Stimulated activated CD8-positive, alpha-beta memory T cell treated with anti-CD3 and anti-CD28 coated beads, Interleukin-7, amount 100 ng/mL, for 48 hours (primary cell): ENCODE measurements at regions not wholly inside any gene's neighbourhood (a gene's known extent, or its start where the extent isn't known, plus 50 kb on each side); places are given as distances from the start of the nearest gene placed in this dataset.
"Not testable (repeated sequence)": the region's sequence is repeated elsewhere in the genome, so short reads cannot be mapped to it uniquely, and the experiment has no call there.

Experiments used
- DNase-seq, 2 donors: peaks; one replicate each; pipeline ENCODE4 v3.0.0-alpha.2; 2020; ENCODE audit warnings: low read depth in 1 of 2; ENCODE audit errors: extremely low read depth in 1 of 2

DNA sequence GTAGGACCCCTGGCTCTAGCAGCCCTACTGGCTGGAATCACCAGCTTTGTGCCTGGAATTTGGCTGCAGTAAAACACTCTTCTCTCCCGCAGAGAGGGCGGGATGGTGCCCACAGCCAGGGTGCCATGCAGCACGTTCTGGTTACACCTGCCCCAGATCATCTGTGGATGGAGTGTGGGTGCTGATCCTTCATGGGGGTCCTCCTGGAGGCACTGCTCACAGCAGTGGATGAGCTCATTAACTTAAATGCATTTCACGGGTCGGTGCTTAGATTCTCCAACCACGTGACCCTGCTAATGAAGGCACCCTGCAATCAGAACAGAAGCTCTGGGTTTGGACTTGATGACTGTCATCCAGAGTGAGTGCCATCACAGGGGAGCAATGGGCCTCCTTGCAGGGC, 138.6 kb upstream of the AFDN start:
- DNase-seq, result no peak

GRCh38 chr6:167689278-167689677, 137.4 kb upstream of the AFDN start:
- DNase-seq, result no peak

- no peak for DNase-seq
Observed at GRCh38 chr6:167689751-167690150, 137.0 kb upstream of the AFDN start.

DNA sequence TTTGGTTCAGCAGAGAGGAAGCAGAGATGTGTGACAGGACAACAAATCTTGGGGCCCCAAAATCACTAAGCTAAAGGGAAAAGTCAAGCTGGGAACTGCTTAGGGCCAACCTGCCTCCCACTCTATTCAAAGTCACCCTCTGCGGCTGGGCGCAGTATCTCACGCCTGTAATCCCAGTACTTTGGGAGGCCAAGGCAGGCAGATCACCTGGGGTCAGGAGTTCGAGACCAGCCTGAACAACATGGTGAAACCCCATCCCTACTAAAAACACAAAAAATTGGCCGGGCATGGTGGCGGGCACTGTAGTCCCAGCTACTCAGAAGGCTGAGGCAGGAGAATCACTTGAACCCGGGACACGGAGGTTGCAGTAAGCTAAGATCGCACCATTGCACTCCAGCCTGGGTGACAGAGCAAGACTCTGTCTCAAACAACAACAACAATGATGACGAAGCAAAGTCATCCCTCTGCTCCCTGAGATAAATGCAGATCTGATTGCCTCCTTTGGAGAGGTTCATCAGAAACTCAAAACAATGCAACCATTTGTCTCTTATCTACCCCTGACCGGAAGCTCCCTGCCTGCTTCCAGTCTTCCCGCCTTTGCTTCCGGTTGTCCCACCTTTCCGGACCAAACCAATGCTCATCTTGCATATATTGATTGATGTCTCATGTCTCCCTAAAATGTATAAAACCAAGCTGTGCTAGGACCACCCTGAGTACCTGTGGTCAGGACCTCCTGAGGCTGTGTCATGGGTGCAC, 136.4 kb upstream of the AFDN start:
- not testable (repeated sequence) for DNase-seq

DNA sequence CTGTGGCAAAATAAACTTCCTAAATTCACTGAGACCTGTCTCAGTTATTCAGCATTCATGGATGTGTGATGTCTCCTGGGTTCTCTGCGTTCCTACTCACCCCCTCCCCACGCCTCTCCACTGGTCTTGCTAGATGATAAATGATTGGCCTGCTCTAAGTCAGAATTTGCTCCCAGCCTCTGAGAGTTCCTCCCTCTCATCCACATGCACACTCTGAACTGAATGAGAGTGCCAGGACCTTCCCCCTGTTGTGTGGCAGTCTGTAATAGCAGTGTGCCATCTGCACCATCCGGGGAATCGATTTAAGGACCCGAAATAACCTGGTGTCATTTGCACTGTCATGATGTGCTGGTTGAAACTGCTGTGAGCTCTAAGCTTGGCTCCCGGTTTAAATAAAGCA, 135.8 kb upstream of the AFDN start:
- no peak for DNase-seq

GRCh38 chr6:167691533-167692312, 135.0 kb upstream of the AFDN start:
- DNase-seq, result no peak

GRCh38 chr6:167693478-167693877, 133.2 kb upstream of the AFDN start:
- DNase-seq, result not testable (repeated sequence)

DNA sequence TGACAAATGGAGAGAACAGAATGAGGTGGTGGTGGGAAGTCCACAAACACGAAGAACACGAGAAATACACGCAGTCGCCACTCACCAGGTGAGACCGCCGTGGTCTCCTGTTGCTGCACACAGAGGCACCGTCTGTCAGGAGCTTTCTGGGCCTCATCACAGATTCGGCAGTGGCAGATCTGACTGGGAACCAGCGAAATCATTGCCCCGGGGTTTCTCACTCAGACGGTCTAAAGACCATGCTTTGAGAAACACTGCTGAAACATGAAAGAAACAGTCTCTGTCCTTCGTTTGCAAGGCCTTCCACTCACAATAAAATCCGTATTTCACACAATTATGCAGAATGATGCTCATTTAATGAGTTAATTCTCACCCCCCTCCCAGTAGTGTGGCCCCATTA, 130.9 kb upstream of the AFDN start:
- DNase-seq, result no peak

GRCh38 chr6:167696296-167696695, 130.4 kb upstream of the AFDN start:
- DNase-seq, result no peak

GRCh38 chr6:167697316-167697715, 129.4 kb upstream of the AFDN start:
- no peak for DNase-seq

DNA sequence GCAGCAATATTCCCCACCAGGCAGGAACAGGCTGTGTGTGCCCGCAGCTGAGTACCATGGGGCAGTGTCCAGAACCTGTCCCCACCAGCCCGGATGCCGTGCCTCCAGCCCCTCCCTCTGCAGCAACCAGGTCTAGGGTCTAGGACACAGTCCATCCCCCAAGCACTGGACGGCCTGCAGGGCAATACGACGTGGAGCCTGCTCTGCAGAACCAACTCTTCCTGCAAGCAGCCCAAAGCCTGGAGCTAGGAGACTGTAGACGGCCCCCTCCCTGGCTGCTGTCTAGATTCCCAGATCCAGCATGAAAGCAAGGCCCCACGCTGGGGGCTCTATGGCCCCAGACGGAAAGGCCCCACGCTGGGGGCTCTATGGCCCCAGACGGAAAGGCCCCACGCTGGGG, 128.2 kb upstream of the AFDN start:
- DNase-seq, result no peak

- peak; percentile 26 to 47 for DNase-seq
Observed at GRCh38 chr6:167699141-167699931, 127.4 kb upstream of the AFDN start.

DNA sequence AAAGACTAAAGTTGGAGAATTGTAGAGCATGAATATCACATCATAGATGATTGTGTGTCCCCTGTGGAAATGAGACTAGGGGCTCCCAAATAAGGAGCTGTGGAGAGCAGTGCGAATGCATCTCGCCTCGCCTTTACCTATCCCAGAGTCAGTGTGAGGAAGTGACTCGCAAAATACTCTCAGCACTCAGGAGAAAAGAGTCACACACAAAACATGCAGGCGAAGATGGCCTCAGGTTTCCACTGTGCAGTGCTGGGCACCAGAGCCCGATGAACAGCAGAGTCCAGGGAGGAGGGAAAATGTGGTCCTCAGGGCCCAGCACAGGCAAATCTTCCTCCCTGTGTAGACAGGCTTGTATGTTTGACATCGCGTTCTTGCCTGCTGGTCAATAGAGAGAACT, 126.5 kb upstream of the AFDN start:
- no peak for DNase-seq

DNA sequence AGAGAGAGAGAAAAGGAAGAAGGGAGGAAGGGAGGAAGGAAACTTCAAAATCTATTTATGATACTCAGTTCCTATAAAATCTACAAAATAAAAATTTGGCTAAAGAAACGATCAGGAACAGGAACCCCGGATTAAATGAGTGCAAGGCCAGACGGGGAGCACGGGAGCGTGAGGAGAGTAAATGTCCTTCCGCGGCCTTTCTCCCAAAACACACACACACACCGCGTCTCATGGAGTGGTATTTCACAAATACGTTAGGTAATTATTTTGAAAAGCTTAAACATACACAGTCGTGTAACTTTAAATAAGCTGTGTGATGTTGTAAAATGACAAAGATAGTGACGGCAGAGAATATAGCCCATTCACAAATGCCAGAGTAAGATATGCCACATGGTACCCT, 125.7 kb upstream of the AFDN start:
- DNase-seq, result no peak

DNA sequence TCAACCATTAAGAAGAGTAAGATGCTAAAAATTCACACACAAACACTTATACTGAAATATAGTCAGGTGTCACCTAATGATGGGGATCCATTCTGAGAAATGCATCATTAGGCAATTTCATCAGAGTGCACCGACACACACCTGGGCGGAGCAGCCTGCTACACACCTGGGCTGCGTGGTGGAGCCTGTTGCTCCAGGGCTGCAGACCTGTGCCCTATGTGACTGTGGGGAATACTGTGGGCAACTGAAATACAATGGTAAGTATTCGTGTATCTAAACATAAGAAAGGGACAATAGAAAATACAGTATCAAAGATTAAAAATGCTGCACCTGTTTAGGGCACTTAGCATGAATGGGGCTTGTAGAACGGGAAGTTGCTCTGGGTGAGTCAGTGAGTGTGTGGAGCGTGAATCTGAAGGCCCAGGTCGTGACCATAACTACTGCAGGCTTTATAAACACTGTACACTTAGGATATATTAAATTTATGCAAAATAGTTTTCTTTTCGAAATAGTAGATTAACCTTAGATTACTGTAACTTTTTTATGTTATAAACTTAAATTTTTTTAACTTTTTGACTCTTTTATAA, 124.4 kb upstream of the AFDN start:
- DNase-seq, result no peak

GRCh38 chr6:167703347-167703746, 123.4 kb upstream of the AFDN start:
- no peak for DNase-seq

DNA sequence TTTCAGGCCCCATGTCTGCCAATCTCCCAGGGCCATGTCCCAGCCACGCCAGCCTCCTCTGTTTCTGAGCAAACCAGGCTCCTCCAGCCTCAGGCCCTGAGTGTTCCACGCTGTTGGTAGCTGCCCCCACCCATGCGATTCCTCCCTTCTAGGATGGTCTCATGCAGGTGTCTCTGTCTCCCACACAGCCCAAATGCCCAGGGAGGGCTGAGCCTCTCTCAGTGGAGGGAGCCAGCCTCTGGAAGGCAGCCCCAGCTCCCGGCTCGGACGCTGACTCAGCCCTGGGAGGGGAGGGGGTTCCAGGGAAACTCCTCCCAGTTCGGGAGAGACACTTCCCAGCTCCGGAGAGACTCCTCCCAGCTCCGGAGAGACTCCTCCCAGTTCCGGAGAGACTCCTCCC, 122.9 kb upstream of the AFDN start:
- no peak for DNase-seq

DNA sequence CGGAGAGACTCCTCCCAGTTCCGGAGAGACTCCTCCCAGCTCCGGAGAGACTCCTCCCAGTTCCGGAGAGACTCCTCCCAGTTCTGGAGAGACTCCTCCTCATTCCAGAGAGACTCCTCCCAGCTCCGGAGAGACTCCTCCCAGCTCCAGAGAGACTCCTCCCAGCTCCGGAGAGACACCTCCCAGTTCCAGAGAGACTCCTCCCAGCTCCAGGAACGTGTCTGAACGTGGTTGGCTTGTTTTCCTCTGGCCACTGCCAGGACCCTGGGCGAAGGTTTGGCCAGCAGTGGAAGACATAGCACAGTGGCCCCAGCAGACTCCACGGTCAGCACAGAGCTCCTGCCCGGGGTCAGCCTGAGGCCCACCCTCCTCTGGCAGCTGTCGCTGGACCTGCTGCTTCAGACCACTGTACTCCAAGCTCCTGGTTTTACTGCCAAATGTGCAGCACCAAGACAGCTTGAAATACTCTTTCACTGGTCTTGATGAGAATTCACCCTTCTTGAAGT, 122.3 kb upstream of the AFDN start:
- no peak for DNase-seq

- DNase-seq, result no peak
Observed at GRCh38 chr6:167705211-167705750, 121.4 kb upstream of the AFDN start.

DNA sequence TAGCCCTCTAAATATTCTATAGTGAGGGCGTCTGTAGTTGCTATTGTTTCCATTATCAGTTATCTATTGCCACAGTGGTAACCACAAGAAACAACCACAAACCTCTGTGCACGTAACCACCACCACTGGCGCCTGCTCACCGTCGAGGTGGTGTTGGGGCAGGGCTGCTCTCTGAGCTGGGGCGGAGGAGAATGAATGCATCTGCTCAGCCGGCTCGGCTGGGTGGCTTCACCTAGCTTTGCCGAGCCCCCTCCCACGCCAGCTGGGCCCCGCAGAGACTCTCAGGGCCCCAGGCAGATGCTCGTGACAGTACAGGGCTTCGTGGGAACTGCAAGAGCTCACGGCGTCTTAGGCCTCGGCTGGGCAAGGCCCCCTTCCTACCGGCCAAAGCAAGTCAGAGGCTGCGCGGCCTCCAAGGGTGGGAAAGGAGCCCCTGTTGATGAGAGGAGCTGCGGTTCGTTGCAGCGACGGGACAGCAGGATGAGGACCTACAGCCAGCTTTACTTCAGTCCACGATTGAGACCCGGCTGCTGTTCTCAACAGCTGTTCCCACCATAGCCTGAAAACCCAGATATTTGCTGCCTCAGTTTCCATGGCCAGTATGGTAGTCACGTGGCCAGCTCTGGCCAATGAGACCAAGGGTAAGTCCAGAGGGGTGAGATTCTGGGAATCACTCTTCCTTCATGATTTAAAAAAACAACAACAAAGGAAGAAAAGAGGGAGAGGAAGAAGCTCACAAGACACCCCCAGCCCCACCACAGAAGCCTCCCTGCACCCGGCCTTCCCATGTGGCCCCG, 120.2 kb upstream of the AFDN start:
- DNase-seq, result peak; percentile 43 to 66
